ENCODE measurements at regions not wholly inside any gene's neighbourhood (a gene's known extent, or its start where the extent isn't known, plus 50 kb on each side); places are given as distances from the start of the nearest gene placed in this dataset.

DNA sequence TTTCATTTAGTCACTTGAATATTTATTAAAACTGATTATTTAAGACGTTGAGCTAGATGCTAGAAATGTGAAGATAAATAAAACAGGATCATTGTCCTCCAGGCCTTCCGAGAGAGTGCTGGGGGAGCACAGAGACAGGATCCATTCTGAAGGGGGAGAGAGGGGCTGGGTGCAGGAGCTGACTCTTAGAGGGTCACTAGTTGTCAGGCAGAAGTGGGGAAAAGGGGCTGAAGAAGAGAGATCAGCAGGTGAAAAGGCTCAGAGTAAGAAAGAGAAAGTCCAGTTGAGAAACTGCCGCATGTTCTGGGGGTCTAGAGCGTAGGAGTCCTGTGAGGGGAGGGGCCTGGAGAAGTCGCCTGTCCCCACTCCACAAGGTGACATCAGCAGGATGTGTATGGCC, 206.2 kb upstream of the SNX19 start:
- Histone ChIP-seq H3K27me3 (replicated peaks; ENCODE audit: insufficient read depth) (no peaks in the 10 kb centered on the region), H3K9me3 (peaks cover 4% of the 10 kb centered on the region), H3K36me3 (no peaks in the 10 kb centered on the region), H3K4me1 (ENCODE audit: control insufficient read depth in 1 of 2, low read depth in 2 of 2) (no peaks in the 10 kb centered on the region), H3K27ac (no peak overlapping the region), H3K4me3 (no peak overlapping the region)
- no peak for DNase-seq (ENCODE audit: low spot score)
- TF ChIP-seq, protein P1, sequence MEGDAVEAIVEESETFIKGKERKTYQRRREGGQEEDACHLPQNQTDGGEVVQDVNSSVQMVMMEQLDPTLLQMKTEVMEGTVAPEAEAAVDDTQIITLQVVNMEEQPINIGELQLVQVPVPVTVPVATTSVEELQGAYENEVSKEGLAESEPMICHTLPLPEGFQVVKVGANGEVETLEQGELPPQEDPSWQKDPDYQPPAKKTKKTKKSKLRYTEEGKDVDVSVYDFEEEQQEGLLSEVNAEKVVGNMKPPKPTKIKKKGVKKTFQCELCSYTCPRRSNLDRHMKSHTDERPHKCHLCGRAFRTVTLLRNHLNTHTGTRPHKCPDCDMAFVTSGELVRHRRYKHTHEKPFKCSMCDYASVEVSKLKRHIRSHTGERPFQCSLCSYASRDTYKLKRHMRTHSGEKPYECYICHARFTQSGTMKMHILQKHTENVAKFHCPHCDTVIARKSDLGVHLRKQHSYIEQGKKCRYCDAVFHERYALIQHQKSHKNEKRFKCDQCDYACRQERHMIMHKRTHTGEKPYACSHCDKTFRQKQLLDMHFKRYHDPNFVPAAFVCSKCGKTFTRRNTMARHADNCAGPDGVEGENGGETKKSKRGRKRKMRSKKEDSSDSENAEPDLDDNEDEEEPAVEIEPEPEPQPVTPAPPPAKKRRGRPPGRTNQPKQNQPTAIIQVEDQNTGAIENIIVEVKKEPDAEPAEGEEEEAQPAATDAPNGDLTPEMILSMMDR (IDR thresholded peaks at IDR 0.05): no peak
- no peak for ATAC-seq (ENCODE audit: insufficient number of reproducible peaks, low FRiP score, low read depth)

DNA sequence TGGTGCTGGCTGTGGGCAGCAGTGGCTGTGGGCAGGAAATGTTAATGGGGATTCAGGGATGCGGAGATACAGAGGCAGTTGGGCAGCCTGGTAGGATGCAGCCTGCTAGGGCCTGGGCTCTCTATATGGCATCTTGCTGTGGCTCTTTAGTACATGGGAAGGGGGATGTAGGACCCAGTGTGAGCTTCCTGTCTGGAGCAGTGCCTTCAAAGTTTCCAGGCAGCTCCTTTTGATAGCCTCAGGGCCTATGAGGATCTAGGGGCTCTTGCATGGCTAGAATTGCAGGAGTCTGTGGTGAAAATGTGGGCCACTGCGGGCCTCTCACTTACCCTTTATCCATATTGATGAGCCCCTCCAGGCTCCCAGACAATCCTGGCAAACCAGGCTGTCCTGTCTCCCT, 213.2 kb upstream of the SNX19 start:
- Histone ChIP-seq H3K36me3 (no peaks in the 10 kb centered on the region), H3K4me3 (no peak overlapping the region), H3K4me1 (ENCODE audit: control insufficient read depth in 1 of 2, low read depth in 2 of 2) (no peaks in the 10 kb centered on the region), H3K27me3 (replicated peaks; ENCODE audit: insufficient read depth) (no peaks in the 10 kb centered on the region), H3K27ac (no peak overlapping the region), H3K9me3 (peaks cover 6% of the 10 kb centered on the region)
- DNase-seq (ENCODE audit: low spot score) (no peak), ATAC-seq (ENCODE audit: insufficient number of reproducible peaks, low FRiP score, low read depth) (no peak)
- TF ChIP-seq, protein P1 (IDR thresholded peaks at IDR 0.05): no peak

DNA sequence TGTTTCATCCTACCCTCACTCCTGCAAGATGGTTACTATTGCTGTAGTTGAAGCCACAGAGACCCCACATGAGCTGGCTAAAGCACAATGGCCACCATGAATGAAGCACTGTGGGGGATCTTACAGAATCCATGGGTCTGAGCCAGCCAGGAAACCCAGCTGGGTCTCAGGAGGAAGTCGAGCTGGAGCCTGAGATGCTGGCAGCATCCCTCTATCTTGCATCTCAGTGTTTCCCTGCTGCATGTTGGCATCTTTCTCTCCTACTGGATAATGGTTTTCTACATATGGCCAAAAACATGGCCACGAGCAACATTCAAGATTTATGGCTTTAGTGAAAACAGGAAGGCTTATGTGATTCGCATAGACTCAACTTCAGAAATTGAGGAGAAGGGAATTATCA, 219.3 kb upstream of the SNX19 start:
- Histone ChIP-seq H3K4me1 (ENCODE audit: control insufficient read depth in 1 of 2, low read depth in 2 of 2) (no peaks in the 10 kb centered on the region), H3K27ac (no peak overlapping the region), H3K4me3 (no peak overlapping the region), H3K9me3 (no peaks in the 10 kb centered on the region), H3K36me3 (no peaks in the 10 kb centered on the region), H3K27me3 (replicated peaks; ENCODE audit: insufficient read depth) (no peaks in the 10 kb centered on the region)
- TF ChIP-seq, protein P1 (IDR thresholded peaks at IDR 0.05): no peak
- no peak for ATAC-seq (ENCODE audit: insufficient number of reproducible peaks, low FRiP score, low read depth)
- DNase-seq (ENCODE audit: low spot score): no peak

- Histone ChIP-seq H3K9me3 (no peaks in the 10 kb centered on the region), H3K27ac (no peak overlapping the region), H3K4me3 (no peak overlapping the region), H3K36me3 (no peaks in the 10 kb centered on the region), H3K4me1 (ENCODE audit: control insufficient read depth in 1 of 2, low read depth in 2 of 2) (no peaks in the 10 kb centered on the region), H3K27me3 (replicated peaks; ENCODE audit: insufficient read depth) (no peaks in the 10 kb centered on the region)
- TF ChIP-seq, protein P1 (IDR thresholded peaks at IDR 0.05): no peak
- ATAC-seq (ENCODE audit: insufficient number of reproducible peaks, low FRiP score, low read depth) (no peak), DNase-seq (ENCODE audit: low spot score) (no peak)
These were observed 220.2 kb upstream of the SNX19 start for GRCh38 chr11:131136486-131136885.

GRCh38 chr11:131137046-131137445, 220.8 kb upstream of the SNX19 start:
- Histone ChIP-seq H3K4me1 (ENCODE audit: control insufficient read depth in 1 of 2, low read depth in 2 of 2) (no peaks in the 10 kb centered on the region), H3K27ac (no peak overlapping the region), H3K4me3 (no peak overlapping the region), H3K36me3 (no peaks in the 10 kb centered on the region), H3K9me3 (no peaks in the 10 kb centered on the region), H3K27me3 (replicated peaks; ENCODE audit: insufficient read depth) (no peaks in the 10 kb centered on the region)
- ATAC-seq (ENCODE audit: insufficient number of reproducible peaks, low FRiP score, low read depth): no peak
- TF ChIP-seq, protein P1 (IDR thresholded peaks at IDR 0.05): no peak
- DNase-seq (ENCODE audit: low spot score): no peak
